ENCODE measurements at regions not wholly inside any gene's neighbourhood (a gene's known extent, or its start where the extent isn't known, plus 50 kb on each side); places are given as distances from the start of the nearest gene placed in this dataset.

DNA sequence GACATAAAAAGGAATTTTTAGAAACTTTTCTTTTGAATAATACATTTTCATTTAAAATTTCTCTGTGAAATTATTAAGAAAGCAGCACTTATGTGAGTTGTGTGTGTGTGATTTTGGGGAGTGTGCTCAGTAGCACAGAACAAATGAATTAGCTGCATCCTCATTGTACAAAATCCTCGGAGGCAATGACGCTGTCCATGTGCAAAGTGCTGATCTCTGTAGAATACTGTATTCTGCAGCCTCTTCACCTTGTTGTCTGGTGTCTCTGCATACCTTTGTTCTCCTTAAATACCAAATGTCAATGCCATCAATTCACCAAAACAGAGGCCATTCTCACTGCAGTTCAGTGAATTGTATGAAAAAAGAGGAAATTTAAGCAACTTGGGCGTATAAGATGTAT is 838.4 kb downstream of the QKI start:
- H3K9me3 ChIP-seq (ENCODE audit: insufficient read depth, low read length) = no peaks in the 10 kb centered on the region
- H3K79me2 ChIP-seq (ENCODE audit: insufficient read depth, low read length) = no peaks in the 10 kb centered on the region
- H3K36me3 ChIP-seq (ENCODE audit: low read length) = no peaks in the 10 kb centered on the region
- no peak overlapping the region for H3K4me3 ChIP-seq (ENCODE audit: insufficient read depth, low read length, poor library complexity, severe bottlenecking)
- TF ChIP-seq EZH2phosphoT487 (conservative IDR thresholded peaks at IDR 0.05; ENCODE audit: low read length) = no peak
- TF ChIP-seq, protein P1, sequence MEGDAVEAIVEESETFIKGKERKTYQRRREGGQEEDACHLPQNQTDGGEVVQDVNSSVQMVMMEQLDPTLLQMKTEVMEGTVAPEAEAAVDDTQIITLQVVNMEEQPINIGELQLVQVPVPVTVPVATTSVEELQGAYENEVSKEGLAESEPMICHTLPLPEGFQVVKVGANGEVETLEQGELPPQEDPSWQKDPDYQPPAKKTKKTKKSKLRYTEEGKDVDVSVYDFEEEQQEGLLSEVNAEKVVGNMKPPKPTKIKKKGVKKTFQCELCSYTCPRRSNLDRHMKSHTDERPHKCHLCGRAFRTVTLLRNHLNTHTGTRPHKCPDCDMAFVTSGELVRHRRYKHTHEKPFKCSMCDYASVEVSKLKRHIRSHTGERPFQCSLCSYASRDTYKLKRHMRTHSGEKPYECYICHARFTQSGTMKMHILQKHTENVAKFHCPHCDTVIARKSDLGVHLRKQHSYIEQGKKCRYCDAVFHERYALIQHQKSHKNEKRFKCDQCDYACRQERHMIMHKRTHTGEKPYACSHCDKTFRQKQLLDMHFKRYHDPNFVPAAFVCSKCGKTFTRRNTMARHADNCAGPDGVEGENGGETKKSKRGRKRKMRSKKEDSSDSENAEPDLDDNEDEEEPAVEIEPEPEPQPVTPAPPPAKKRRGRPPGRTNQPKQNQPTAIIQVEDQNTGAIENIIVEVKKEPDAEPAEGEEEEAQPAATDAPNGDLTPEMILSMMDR (IDR thresholded peaks at IDR 0.05; ENCODE audit: insufficient read depth, low read length, poor library complexity, severe bottlenecking) = no peak
- no peak overlapping the region for H2AFZ ChIP-seq (ENCODE audit: low read depth, low read length, severe bottlenecking)
- no peak overlapping the region for H3K27ac ChIP-seq (ENCODE audit: low read depth, low read length)
- H3K27me3 ChIP-seq (ENCODE audit: low read length) = no peaks in the 10 kb centered on the region
- no peaks in the 10 kb centered on the region for H3K9me2 ChIP-seq (replicated peaks; ENCODE audit: insufficient read depth, low read length)
- H3K9ac ChIP-seq (ENCODE audit: low read length) = no peak overlapping the region
- no peaks in the 10 kb centered on the region for H4K20me1 ChIP-seq (ENCODE audit: low read depth, low read length)
- H3F3A ChIP-seq (ENCODE audit: insufficient read depth) = no peaks in the 10 kb centered on the region
- H3K4me2 ChIP-seq (ENCODE audit: low read depth, low read length, poor library complexity, severe bottlenecking) = no peak overlapping the region

- Histone ChIP-seq H2AFZ (ENCODE audit: low read depth, low read length, severe bottlenecking) (no peak overlapping the region), H3K4me3 (ENCODE audit: insufficient read depth, low read length, poor library complexity, severe bottlenecking) (no peak overlapping the region), H3K27me3 (ENCODE audit: low read length) (no peaks in the 10 kb centered on the region), H3K4me2 (ENCODE audit: low read depth, low read length, poor library complexity, severe bottlenecking) (no peak overlapping the region), H3K79me2 (ENCODE audit: insufficient read depth, low read length) (no peaks in the 10 kb centered on the region), H3K9ac (ENCODE audit: low read length) (no peak overlapping the region), H4K20me1 (ENCODE audit: low read depth, low read length) (no peaks in the 10 kb centered on the region), H3K27ac (ENCODE audit: low read depth, low read length) (no peak overlapping the region), H3K36me3 (ENCODE audit: low read length) (no peaks in the 10 kb centered on the region), H3K9me3 (ENCODE audit: insufficient read depth, low read length) (no peaks in the 10 kb centered on the region), H3K9me2 (replicated peaks; ENCODE audit: insufficient read depth, low read length) (no peaks in the 10 kb centered on the region), H3F3A (ENCODE audit: insufficient read depth) (no peaks in the 10 kb centered on the region)
- TF ChIP-seq, protein P1 (IDR thresholded peaks at IDR 0.05; ENCODE audit: insufficient read depth, low read length, poor library complexity, severe bottlenecking) = no peak
- no peak for TF ChIP-seq EZH2phosphoT487 (conservative IDR thresholded peaks at IDR 0.05; ENCODE audit: low read length)
These were observed 837.8 kb downstream of the QKI start for GRCh38 chr6:164252291-164252690.

- Histone ChIP-seq H2AFZ (ENCODE audit: low read depth, low read length, severe bottlenecking) (no peak overlapping the region), H3K9ac (ENCODE audit: low read length) (no peak overlapping the region), H3K9me2 (replicated peaks; ENCODE audit: insufficient read depth, low read length) (no peaks in the 10 kb centered on the region), H3K36me3 (ENCODE audit: low read length) (no peaks in the 10 kb centered on the region), H3F3A (ENCODE audit: insufficient read depth) (no peaks in the 10 kb centered on the region), H3K4me2 (ENCODE audit: low read depth, low read length, poor library complexity, severe bottlenecking) (no peak overlapping the region), H3K9me3 (ENCODE audit: insufficient read depth, low read length) (no peaks in the 10 kb centered on the region), H3K79me2 (ENCODE audit: insufficient read depth, low read length) (no peaks in the 10 kb centered on the region), H3K4me3 (ENCODE audit: insufficient read depth, low read length, poor library complexity, severe bottlenecking) (no peak overlapping the region), H3K27ac (ENCODE audit: low read depth, low read length) (no peak overlapping the region), H4K20me1 (ENCODE audit: low read depth, low read length) (no peaks in the 10 kb centered on the region), H3K27me3 (ENCODE audit: low read length) (no peaks in the 10 kb centered on the region)
- TF ChIP-seq, protein P1 (IDR thresholded peaks at IDR 0.05; ENCODE audit: insufficient read depth, low read length, poor library complexity, severe bottlenecking) = no peak
- TF ChIP-seq EZH2phosphoT487 (conservative IDR thresholded peaks at IDR 0.05; ENCODE audit: low read length) = no peak
These were observed 832.6 kb downstream of the QKI start for GRCh38 chr6:164247106-164247505.
